ENCODE measurements at regions not wholly inside any gene's neighbourhood (a gene's known extent, or its start where the extent isn't known, plus 50 kb on each side); places are given as distances from the start of the nearest gene placed in this dataset.

DNA sequence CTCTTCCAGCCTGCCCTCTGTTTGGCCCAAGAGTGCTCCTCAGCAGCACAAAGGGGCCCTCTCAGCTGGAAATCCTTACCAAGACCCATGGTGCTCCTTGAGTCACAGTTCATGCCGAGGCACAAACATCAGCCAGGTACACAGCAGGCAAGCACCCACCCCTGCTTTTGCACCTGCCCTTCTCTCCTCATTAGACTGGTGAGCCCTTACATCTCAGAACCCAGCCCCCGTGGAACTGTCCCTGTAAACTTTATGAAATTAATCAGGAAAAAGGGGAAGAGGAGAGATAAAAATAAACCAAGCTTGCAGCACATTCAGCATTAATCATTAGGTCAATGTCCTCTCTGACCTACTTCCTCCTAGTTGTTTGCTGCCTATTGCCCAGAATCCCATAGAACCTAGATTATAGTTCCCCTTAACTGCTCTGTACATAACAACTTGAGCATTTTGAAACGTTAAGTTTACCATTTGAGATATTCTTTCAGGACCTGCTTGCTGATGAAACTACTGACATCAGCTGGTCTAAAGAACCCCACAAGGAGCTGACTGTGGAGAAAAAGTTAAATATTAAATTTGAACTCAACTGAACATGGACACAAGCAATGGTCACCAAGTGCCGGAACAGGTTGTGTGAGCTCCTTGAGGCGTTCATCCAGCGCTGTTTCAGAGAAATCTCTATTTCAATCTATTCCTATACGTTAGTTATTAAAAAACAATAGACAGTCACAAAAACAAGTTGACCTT, 738.4 kb downstream of the MATN1 start:
- TF ChIP-seq POLR2A (IDR thresholded peaks at IDR 0.05; ENCODE audit: low read length) = no peak
- no peak for TF ChIP-seq GATA1 (IDR thresholded peaks at IDR 0.05; ENCODE audit: low read depth, low read length)

Measured in erythroblast (primary cell).